Astrocyte (in vitro differentiated cells and primary cell): ENCODE measurements at regions not wholly inside any gene's neighbourhood (a gene's known extent, or its start where the extent isn't known, plus 50 kb on each side); places are given as distances from the start of the nearest gene placed in this dataset.

Experiments
- CTCF ChIP-seq: IDR thresholded peaks from 2 replicates; pipeline ENCODE4 v1.5.1; 2011; ENCODE audit warnings: low read depth, mild to moderate bottlenecking, inconsistent platforms, low read length, moderate library complexity; ENCODE audit not compliant: insufficient read depth
- EZH2 ChIP-seq: IDR thresholded peaks from 2 replicates; pipeline ENCODE4 v1.6.1; 2012; ENCODE audit warnings: mild to moderate bottlenecking, low read length, inconsistent platforms; ENCODE audit not compliant: insufficient read depth

DNA sequence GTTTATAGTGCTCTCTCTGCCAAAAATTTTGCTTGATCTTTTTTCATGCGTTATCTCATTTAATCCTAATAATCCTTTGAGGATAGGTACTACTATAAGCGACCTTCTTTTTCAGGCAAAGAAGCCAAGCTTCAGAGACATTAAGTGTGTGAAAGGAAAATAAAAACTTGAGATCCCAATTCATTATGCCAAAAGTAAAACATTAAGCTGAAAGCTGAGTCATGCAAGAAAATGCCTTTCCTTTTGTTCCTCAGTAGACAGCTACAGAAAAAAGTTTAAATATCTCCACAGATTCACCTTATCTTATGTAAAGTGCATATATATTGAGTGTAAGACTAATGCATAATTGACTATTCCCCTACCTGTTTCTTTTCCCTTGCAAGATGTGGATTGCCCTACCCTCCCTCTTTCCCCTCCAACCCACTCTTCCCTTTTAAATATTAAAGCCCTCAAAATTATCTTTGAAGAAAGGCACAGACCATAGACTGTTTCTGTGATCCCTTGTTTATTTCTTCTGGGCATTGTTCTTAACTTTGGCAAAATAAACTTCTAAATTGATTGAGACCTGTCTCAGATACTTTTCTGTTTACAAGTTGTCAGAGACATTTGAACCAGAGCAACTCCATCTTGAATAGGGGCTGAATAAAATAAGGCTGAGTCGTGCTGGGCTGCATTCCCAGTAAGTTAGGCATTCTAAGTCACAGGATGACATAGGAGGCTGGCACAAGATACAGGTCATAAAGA lies 1139.9 kb upstream of the LRRN3 start:
- TF ChIP-seq EZH2 (no peak), CTCF (no peak)
